ENCODE measurements at regions not wholly inside any gene's neighbourhood (a gene's known extent, or its start where the extent isn't known, plus 50 kb on each side); places are given as distances from the start of the nearest gene placed in this dataset.
"Not testable (repeated sequence)": the region's sequence is repeated elsewhere in the genome, so short reads cannot be mapped to it uniquely, and the experiment has no call there.

GRCh38 chrX:734362-734761 lies 103.8 kb downstream of the SHOX start:
- Histone ChIP-seq H3K27me3 (replicated peaks; ENCODE audit: insufficient read depth, low read depth, low read length, poor library complexity) (no peaks in the 10 kb centered on the region), H3K4me1 (ENCODE audit: insufficient read depth, low read length, poor library complexity, severe bottlenecking) (no peaks in the 10 kb centered on the region), H3K9me3 (ENCODE audit: low read depth, low read length, poor library complexity, severe bottlenecking) (peaks cover 4% of the 10 kb centered on the region), H3K4me3 (ENCODE audit: low read depth, low read length, poor library complexity, severe bottlenecking) (no peak overlapping the region), H3K27ac (ENCODE audit: low read depth, low read length, poor library complexity, severe bottlenecking) (no peak overlapping the region), H3K36me3 (ENCODE audit: insufficient read depth, low read length, poor library complexity, severe bottlenecking) (no peaks in the 10 kb centered on the region)
- no peak for DNase-seq (ENCODE audit: low spot score)
- no TSS peak for BruUV-seq (replicated peaks)
- CTCF ChIA-PET: no interaction called here
- TF ChIP-seq CTCF (conservative IDR thresholded peaks at IDR 0.05; ENCODE audit: low read depth, low read length) (no peak), EZH2 (IDR thresholded peaks at IDR 0.05; ENCODE audit: borderline replicate concordance, low read depth, low read length, poor library complexity, severe bottlenecking) (no peak)
- intact Hi-C loops (cut with micrococcal nuclease; ENCODE audit: unreplicated experiment): no loop called here
- POLR2A ChIA-PET (ENCODE audit: low non-redundant PET): no interaction called here

GRCh38 chrX:733961-734360 lies 103.4 kb downstream of the SHOX start:
- Histone ChIP-seq H3K4me3 (ENCODE audit: low read depth, low read length, poor library complexity, severe bottlenecking) (no peak overlapping the region), H3K36me3 (ENCODE audit: insufficient read depth, low read length, poor library complexity, severe bottlenecking) (no peaks in the 10 kb centered on the region), H3K9me3 (ENCODE audit: low read depth, low read length, poor library complexity, severe bottlenecking) (peaks cover 3% of the 10 kb centered on the region), H3K27me3 (replicated peaks; ENCODE audit: insufficient read depth, low read depth, low read length, poor library complexity) (no peaks in the 10 kb centered on the region), H3K4me1 (ENCODE audit: insufficient read depth, low read length, poor library complexity, severe bottlenecking) (no peaks in the 10 kb centered on the region), H3K27ac (ENCODE audit: low read depth, low read length, poor library complexity, severe bottlenecking) (no peak overlapping the region)
- POLR2A ChIA-PET (ENCODE audit: low non-redundant PET): no interaction called here
- CTCF ChIA-PET: no interaction called here
- no TSS peak for BruUV-seq (replicated peaks)
- TF ChIP-seq EZH2 (IDR thresholded peaks at IDR 0.05; ENCODE audit: borderline replicate concordance, low read depth, low read length, poor library complexity, severe bottlenecking) (no peak), CTCF (conservative IDR thresholded peaks at IDR 0.05; ENCODE audit: low read depth, low read length) (no peak)
- no peak for DNase-seq (ENCODE audit: low spot score)
- intact Hi-C loops (cut with micrococcal nuclease; ENCODE audit: unreplicated experiment): no loop called here

- Histone ChIP-seq H3K4me1 (ENCODE audit: insufficient read depth, low read length, poor library complexity, severe bottlenecking) (no peaks in the 10 kb centered on the region), H3K9me3 (ENCODE audit: low read depth, low read length, poor library complexity, severe bottlenecking) (peaks cover 16% of the 10 kb centered on the region), H3K27ac (ENCODE audit: low read depth, low read length, poor library complexity, severe bottlenecking) (no peak overlapping the region), H3K4me3 (ENCODE audit: low read depth, low read length, poor library complexity, severe bottlenecking) (no peak overlapping the region), H3K36me3 (ENCODE audit: insufficient read depth, low read length, poor library complexity, severe bottlenecking) (no peaks in the 10 kb centered on the region), H3K27me3 (replicated peaks; ENCODE audit: insufficient read depth, low read depth, low read length, poor library complexity) (no peaks in the 10 kb centered on the region)
- BruUV-seq (replicated peaks): no TSS peak
- ChIA-PET CTCF (no interaction called here), POLR2A (ENCODE audit: low non-redundant PET) (no interaction called here)
- intact Hi-C loops (cut with micrococcal nuclease; ENCODE audit: unreplicated experiment): no loop called here
- DNase-seq (ENCODE audit: low spot score): no peak
- no peak for TF ChIP-seq EZH2 (IDR thresholded peaks at IDR 0.05; ENCODE audit: borderline replicate concordance, low read depth, low read length, poor library complexity, severe bottlenecking)
- TF ChIP-seq CTCF (conservative IDR thresholded peaks at IDR 0.05; ENCODE audit: low read depth, low read length): no peak
Measured at GRCh38 chrX:729583-730409, 99.2 kb downstream of the SHOX start.

DNA sequence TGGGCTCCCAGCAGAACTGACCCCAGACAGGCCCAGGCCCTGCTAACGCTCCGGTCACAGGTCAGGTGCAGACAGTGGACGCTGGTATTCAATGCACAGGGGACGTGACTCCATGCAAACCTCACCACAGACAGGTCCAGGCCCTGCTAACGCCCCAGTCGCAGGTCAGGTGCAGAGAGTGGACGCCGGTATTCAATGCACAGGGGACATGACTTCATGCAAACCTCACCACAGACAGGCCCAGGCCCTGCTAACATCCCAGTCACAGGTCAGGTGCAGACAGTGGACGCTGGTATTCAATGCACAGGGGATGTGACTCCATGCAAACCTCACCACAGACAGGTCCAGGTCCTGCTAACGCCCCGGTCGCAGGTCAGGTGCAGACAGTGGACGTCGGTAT lies 98.5 kb downstream of the SHOX start:
- H3K27me3 ChIP-seq (replicated peaks; ENCODE audit: insufficient read depth, low read depth, low read length, poor library complexity); H3K4me1 ChIP-seq (ENCODE audit: insufficient read depth, low read length, poor library complexity, severe bottlenecking); H3K27ac ChIP-seq (ENCODE audit: low read depth, low read length, poor library complexity, severe bottlenecking); BruUV-seq (replicated peaks); CTCF ChIA-PET; H3K4me3 ChIP-seq (ENCODE audit: low read depth, low read length, poor library complexity, severe bottlenecking); H3K36me3 ChIP-seq (ENCODE audit: insufficient read depth, low read length, poor library complexity, severe bottlenecking); intact Hi-C loops (cut with micrococcal nuclease; ENCODE audit: unreplicated experiment); DNase-seq (ENCODE audit: low spot score); POLR2A ChIA-PET (ENCODE audit: low non-redundant PET): not testable (repeated sequence)
- peaks cover 23% of the 10 kb centered on the region for H3K9me3 ChIP-seq (ENCODE audit: low read depth, low read length, poor library complexity, severe bottlenecking)

DNA sequence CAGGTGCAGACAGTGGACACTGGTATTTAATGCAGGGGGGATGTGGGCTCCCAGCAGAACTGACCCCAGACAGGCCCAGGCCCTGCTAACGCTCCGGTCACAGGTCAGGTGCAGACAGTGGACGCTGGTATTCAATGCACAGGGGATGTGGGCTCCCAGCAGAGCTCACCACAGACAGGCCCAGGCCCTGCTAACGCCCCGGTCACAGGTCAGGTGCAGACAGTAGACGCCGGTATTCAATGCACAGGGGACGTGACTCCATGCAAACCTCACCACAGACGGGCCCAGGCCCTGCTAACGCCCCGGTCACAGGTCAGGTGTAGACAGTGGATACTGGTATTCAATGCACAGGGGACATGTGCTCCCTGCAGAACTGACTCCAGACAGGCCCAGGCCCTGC lies 98.0 kb downstream of the SHOX start:
- H3K4me1 ChIP-seq (ENCODE audit: insufficient read depth, low read length, poor library complexity, severe bottlenecking); POLR2A ChIA-PET (ENCODE audit: low non-redundant PET); BruUV-seq (replicated peaks); H3K36me3 ChIP-seq (ENCODE audit: insufficient read depth, low read length, poor library complexity, severe bottlenecking); intact Hi-C loops (cut with micrococcal nuclease; ENCODE audit: unreplicated experiment); H3K4me3 ChIP-seq (ENCODE audit: low read depth, low read length, poor library complexity, severe bottlenecking); DNase-seq (ENCODE audit: low spot score); H3K27ac ChIP-seq (ENCODE audit: low read depth, low read length, poor library complexity, severe bottlenecking); CTCF ChIA-PET; H3K27me3 ChIP-seq (replicated peaks; ENCODE audit: insufficient read depth, low read depth, low read length, poor library complexity): not testable (repeated sequence)
- peaks cover 27% of the 10 kb centered on the region for H3K9me3 ChIP-seq (ENCODE audit: low read depth, low read length, poor library complexity, severe bottlenecking)

All from A673 (cell line).